NCI-H146 treated with DMSO at 0.1 percent for 48 hours (cell line): ENCODE measurements at regions not wholly inside any gene's neighbourhood (a gene's known extent, or its start where the extent isn't known, plus 50 kb on each side); places are given as distances from the start of the nearest gene placed in this dataset.
"Not testable (repeated sequence)": the region's sequence is repeated elsewhere in the genome, so short reads cannot be mapped to it uniquely, and the experiment has no call there.

Experiments
- DNase-seq: peaks from one replicate; lab custom pipeline; 2025; ENCODE audit not compliant: unreplicated experiment; lab: John Stamatoyannopoulos, UW

- no peak for DNase-seq
Measured at GRCh38 chr9:13823026-13823425, 490.9 kb downstream of the NFIB start.

- DNase-seq = no peak
Measured at GRCh38 chr9:13817754-13818278, 496.1 kb downstream of the NFIB start.

- DNase-seq = no peak
Measured at GRCh38 chr9:13816837-13817236, 497.1 kb downstream of the NFIB start.

- DNase-seq = peak; percentile 12
Measured at GRCh38 chr9:13814647-13815400, 499.1 kb downstream of the NFIB start.

GRCh38 chr9:13811876-13812275 is 502.1 kb downstream of the NFIB start:
- no peak for DNase-seq

GRCh38 chr9:13810510-13810909 is 503.4 kb downstream of the NFIB start:
- DNase-seq = no peak

GRCh38 chr9:13809401-13809800 is 504.5 kb downstream of the NFIB start:
- no peak for DNase-seq

- no peak for DNase-seq
Measured at GRCh38 chr9:13807118-13807517, 506.8 kb downstream of the NFIB start.

GRCh38 chr9:13806714-13807113 is 507.2 kb downstream of the NFIB start:
- DNase-seq = no peak

GRCh38 chr9:13805546-13805945 is 508.4 kb downstream of the NFIB start:
- no peak for DNase-seq

- no peak for DNase-seq
Measured at GRCh38 chr9:13804532-13804931, 509.4 kb downstream of the NFIB start.

- DNase-seq = no peak
Measured at GRCh38 chr9:13800776-13801175, 513.2 kb downstream of the NFIB start.

GRCh38 chr9:13797701-13798100 is 516.2 kb downstream of the NFIB start:
- DNase-seq = not testable (repeated sequence)

- DNase-seq = no peak
Measured at GRCh38 chr9:13791816-13792215, 512.3 kb upstream of the MPDZ start.

- DNase-seq = no peak
Measured at GRCh38 chr9:13790055-13790454, 510.6 kb upstream of the MPDZ start.

GRCh38 chr9:13787234-13787833 is 507.8 kb upstream of the MPDZ start:
- peak; percentile 8 for DNase-seq

GRCh38 chr9:13786711-13787110 is 507.2 kb upstream of the MPDZ start:
- DNase-seq = no peak

GRCh38 chr9:13786131-13786530 is 506.6 kb upstream of the MPDZ start:
- no peak for DNase-seq

- no peak for DNase-seq
Measured at GRCh38 chr9:13779106-13779505, 499.6 kb upstream of the MPDZ start.

GRCh38 chr9:13778631-13779030 is 499.1 kb upstream of the MPDZ start:
- DNase-seq = peak; percentile 32

- DNase-seq = no peak
Measured at GRCh38 chr9:13770956-13771355, 491.5 kb upstream of the MPDZ start.

- DNase-seq = no peak
Measured at GRCh38 chr9:13769641-13770040, 490.1 kb upstream of the MPDZ start.

- DNase-seq = no peak
Measured at GRCh38 chr9:13769006-13769405, 489.5 kb upstream of the MPDZ start.
